ENCODE measurements at regions not wholly inside any gene's neighbourhood (a gene's known extent, or its start where the extent isn't known, plus 50 kb on each side); places are given as distances from the start of the nearest gene placed in this dataset.
A peak's percentile ranks its signal among the peaks of the same experiment; 100 is the strongest.

- DNase-seq (ENCODE audit: low read depth, low spot score) = no peak
Observed at GRCh38 chr3:74564560-74564959, 49.9 kb downstream of the CNTN3 start.

GRCh38 chr3:74562558-74563269, 51.7 kb downstream of the CNTN3 start:
- DNase-seq (ENCODE audit: low read depth, low spot score) = no peak

- DNase-seq (ENCODE audit: low read depth, low spot score) = no peak
Observed at GRCh38 chr3:74561881-74562280, 52.6 kb downstream of the CNTN3 start.

GRCh38 chr3:74559261-74559660, 55.2 kb downstream of the CNTN3 start:
- DNase-seq (ENCODE audit: low read depth, low spot score) = no peak

GRCh38 chr3:74550686-74551085, 63.8 kb downstream of the CNTN3 start:
- no peak for DNase-seq (ENCODE audit: low read depth, low spot score)

- no peak for DNase-seq (ENCODE audit: low read depth, low spot score)
Observed at GRCh38 chr3:74546426-74546825, 68.0 kb downstream of the CNTN3 start.

- no peak for DNase-seq (ENCODE audit: low read depth, low spot score)
Observed at GRCh38 chr3:74542441-74542840, 72.0 kb downstream of the CNTN3 start.

GRCh38 chr3:74539876-74540275, 74.6 kb downstream of the CNTN3 start:
- DNase-seq (ENCODE audit: low read depth, low spot score) = no peak

GRCh38 chr3:74538669-74539068, 75.8 kb downstream of the CNTN3 start:
- no peak for DNase-seq (ENCODE audit: low read depth, low spot score)

- no peak for DNase-seq (ENCODE audit: low read depth, low spot score)
Observed at GRCh38 chr3:74537857-74538256, 76.6 kb downstream of the CNTN3 start.

- DNase-seq (ENCODE audit: low read depth, low spot score) = no peak
Observed at GRCh38 chr3:74537164-74537563, 77.3 kb downstream of the CNTN3 start.

GRCh38 chr3:74535281-74535680, 79.2 kb downstream of the CNTN3 start:
- no peak for DNase-seq (ENCODE audit: low read depth, low spot score)

GRCh38 chr3:74534611-74535010, 79.8 kb downstream of the CNTN3 start:
- no peak for DNase-seq (ENCODE audit: low read depth, low spot score)

- DNase-seq (ENCODE audit: low read depth, low spot score) = no peak
Observed at GRCh38 chr3:74532446-74532845, 82.0 kb downstream of the CNTN3 start.

GRCh38 chr3:74531491-74531890, 83.0 kb downstream of the CNTN3 start:
- DNase-seq (ENCODE audit: low read depth, low spot score) = no peak

- DNase-seq (ENCODE audit: low read depth, low spot score) = no peak
Observed at GRCh38 chr3:74529145-74529544, 85.3 kb downstream of the CNTN3 start.

- no peak for DNase-seq (ENCODE audit: low read depth, low spot score)
Observed at GRCh38 chr3:74527566-74527965, 86.9 kb downstream of the CNTN3 start.

GRCh38 chr3:74523811-74524210, 90.6 kb downstream of the CNTN3 start:
- DNase-seq (ENCODE audit: low read depth, low spot score) = peak; percentile 7

GRCh38 chr3:74520895-74521294, 93.6 kb downstream of the CNTN3 start:
- no peak for DNase-seq (ENCODE audit: low read depth, low spot score)

- DNase-seq (ENCODE audit: low read depth, low spot score) = no peak
Observed at GRCh38 chr3:74518610-74519009, 95.8 kb downstream of the CNTN3 start.

- DNase-seq (ENCODE audit: low read depth, low spot score) = no peak
Observed at GRCh38 chr3:74516019-74516418, 98.4 kb downstream of the CNTN3 start.

- DNase-seq (ENCODE audit: low read depth, low spot score) = no peak
Observed at GRCh38 chr3:74515451-74515850, 99.0 kb downstream of the CNTN3 start.

GRCh38 chr3:74511078-74511477, 103.4 kb downstream of the CNTN3 start:
- no peak for DNase-seq (ENCODE audit: low read depth, low spot score)

Data from pulmonary artery endothelial cell (primary cell).